ENCODE measurements at regions not wholly inside any gene's neighbourhood (a gene's known extent, or its start where the extent isn't known, plus 50 kb on each side); places are given as distances from the start of the nearest gene placed in this dataset.

GRCh38 chr1:222224156-222224555 is 323.7 kb downstream of the HHIPL2 start:
- no TSS peak for BruUV-seq (replicated peaks)
- ChIA-PET POLR2A (no interaction called here), CTCF (no interaction called here)
- H3K27me3 Mint-ChIP-seq (ENCODE audit: insufficient read depth, unreplicated experiment) = no peaks in the 10 kb centered on the region
- Histone ChIP-seq H3K9me3 (peaks cover 6% of the 10 kb centered on the region), H3K36me3 (ENCODE audit: control insufficient read depth, insufficient read depth, low read length) (no peaks in the 10 kb centered on the region), H3K4me1 (no peaks in the 10 kb centered on the region), H3K27me3 (replicated peaks; ENCODE audit: control insufficient read depth, insufficient read depth, low read length) (no peaks in the 10 kb centered on the region), H3K4me3 (ENCODE audit: low read depth, low read length) (no peak overlapping the region)
- H3K4me3 Mint-ChIP-seq (ENCODE audit: unreplicated experiment) = no peak overlapping the region
- intact Hi-C loops (cut with micrococcal nuclease; ENCODE audit: unreplicated experiment) = no loop called here
- H3K36me3 Mint-ChIP-seq (ENCODE audit: insufficient read depth, unreplicated experiment) = no peaks in the 10 kb centered on the region
- H3K9me3 Mint-ChIP-seq (ENCODE audit: unreplicated experiment) = no peaks in the 10 kb centered on the region
- TF ChIP-seq CTCF (IDR thresholded peaks at IDR 0.05; ENCODE audit: insufficient read depth in 1 of 2, low read depth in 1 of 2, low read length in 1 of 2, severe bottlenecking in 1 of 2, unreplicated experiment in 1 of 2) = no peak
- H3K4me1 Mint-ChIP-seq (ENCODE audit: low read depth, unreplicated experiment) = no peaks in the 10 kb centered on the region
- H3K27ac Mint-ChIP-seq (ENCODE audit: unreplicated experiment) = no peak overlapping the region
- DNase-seq = no peak

DNA sequence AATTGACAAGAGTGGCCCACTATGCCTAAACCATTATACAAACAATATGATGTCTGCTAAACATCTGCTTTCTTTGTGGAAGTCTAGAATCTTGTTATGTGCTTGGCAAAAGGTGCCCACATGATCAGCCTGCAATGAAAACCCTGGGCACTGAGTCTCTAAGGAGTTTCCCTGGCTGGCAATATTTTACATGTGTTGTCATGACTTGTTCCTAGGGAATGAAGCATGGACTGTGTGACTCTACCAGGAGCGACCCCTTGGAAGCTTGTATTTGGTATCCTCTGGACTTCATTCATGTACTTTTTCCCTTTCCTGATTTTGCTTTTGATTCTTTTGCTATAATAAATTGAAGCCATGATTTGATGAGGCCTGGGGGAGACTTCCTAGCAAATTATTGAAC is 324.9 kb downstream of the HHIPL2 start:
- POLR2A ChIA-PET = no interaction called here
- TF ChIP-seq CTCF (IDR thresholded peaks at IDR 0.05; ENCODE audit: insufficient read depth in 1 of 2, low read depth in 1 of 2, low read length in 1 of 2, severe bottlenecking in 1 of 2, unreplicated experiment in 1 of 2) = no peak
- no TSS peak for BruUV-seq (replicated peaks)

GRCh38 chr1:222216255-222216754 is 331.6 kb downstream of the HHIPL2 start:
- H3K9me3 ChIP-seq = peaks cover 5% of the 10 kb centered on the region
- CTCF ChIA-PET = no interaction called here
- H3K36me3 ChIP-seq (ENCODE audit: control insufficient read depth, insufficient read depth, low read length) = no peaks in the 10 kb centered on the region
- DNase-seq = no peak
- no TSS peak for BruUV-seq (replicated peaks)
- H3K27me3 ChIP-seq (replicated peaks; ENCODE audit: control insufficient read depth, insufficient read depth, low read length) = no peaks in the 10 kb centered on the region
- intact Hi-C loops (cut with micrococcal nuclease; ENCODE audit: unreplicated experiment) = no loop called here
- H3K4me1 Mint-ChIP-seq (ENCODE audit: low read depth, unreplicated experiment) = no peaks in the 10 kb centered on the region
- peaks cover 12% of the 10 kb centered on the region for H3K27me3 Mint-ChIP-seq (ENCODE audit: insufficient read depth, unreplicated experiment)
- no peak for TF ChIP-seq CTCF (IDR thresholded peaks at IDR 0.05; ENCODE audit: insufficient read depth in 1 of 2, low read depth in 1 of 2, low read length in 1 of 2, severe bottlenecking in 1 of 2, unreplicated experiment in 1 of 2)
- H3K4me3 ChIP-seq (ENCODE audit: low read depth, low read length) = no peak overlapping the region
- H3K4me1 ChIP-seq = no peaks in the 10 kb centered on the region
- H3K36me3 Mint-ChIP-seq (ENCODE audit: insufficient read depth, unreplicated experiment) = no peaks in the 10 kb centered on the region
- H3K4me3 Mint-ChIP-seq (ENCODE audit: unreplicated experiment) = no peak overlapping the region
- H3K9me3 Mint-ChIP-seq (ENCODE audit: unreplicated experiment) = no peaks in the 10 kb centered on the region
- POLR2A ChIA-PET = no interaction called here
- H3K27ac Mint-ChIP-seq (ENCODE audit: unreplicated experiment) = no peak overlapping the region

More for the DNA sequence above, 324.9 kb downstream of the HHIPL2 start:
- H3K9me3 Mint-ChIP-seq (ENCODE audit: unreplicated experiment) = no peaks in the 10 kb centered on the region
- no peak overlapping the region for H3K27ac Mint-ChIP-seq (ENCODE audit: unreplicated experiment)
- intact Hi-C loops (cut with micrococcal nuclease; ENCODE audit: unreplicated experiment) = no loop called here
- no peak overlapping the region for H3K4me3 ChIP-seq (ENCODE audit: low read depth, low read length)
- CTCF ChIA-PET = no interaction called here
- H3K27me3 ChIP-seq (replicated peaks; ENCODE audit: control insufficient read depth, insufficient read depth, low read length) = no peaks in the 10 kb centered on the region
- no peaks in the 10 kb centered on the region for H3K27me3 Mint-ChIP-seq (ENCODE audit: insufficient read depth, unreplicated experiment)
- DNase-seq = no peak
- no peak overlapping the region for H3K4me3 Mint-ChIP-seq (ENCODE audit: unreplicated experiment)
- no peaks in the 10 kb centered on the region for H3K36me3 Mint-ChIP-seq (ENCODE audit: insufficient read depth, unreplicated experiment)
- H3K4me1 Mint-ChIP-seq (ENCODE audit: low read depth, unreplicated experiment) = no peaks in the 10 kb centered on the region
- H3K36me3 ChIP-seq (ENCODE audit: control insufficient read depth, insufficient read depth, low read length) = no peaks in the 10 kb centered on the region
- H3K9me3 ChIP-seq = peaks cover 6% of the 10 kb centered on the region
- no peaks in the 10 kb centered on the region for H3K4me1 ChIP-seq

Data from Caco-2 (cell line).